Stomach (tissue), 8 donors: ENCODE measurements at regions not wholly inside any gene's neighbourhood (a gene's known extent, or its start where the extent isn't known, plus 50 kb on each side); places are given as distances from the start of the nearest gene placed in this dataset.
"Not testable (repeated sequence)": the region's sequence is repeated elsewhere in the genome, so short reads cannot be mapped to it uniquely, and the experiment has no call there.

Source experiments
- DNase-seq, 2 donors: peaks; one replicate each; pipeline versions ENCODE4 v3.0.0 to v3.0.0-alpha.2; 2013 to 2019
- H3K27ac ChIP-seq, 5 donors: fragments of 200-600 bp in 4 of 5; sonication (generic) in 4 of 5; one replicate each; pipeline ENCODE4 v1.5.1; 2013 to 2019; ENCODE audit warnings: mild to moderate bottlenecking in 1 of 5, moderate library complexity in 1 of 5
- H3K27me3 ChIP-seq, 3 donors: fragments of 200-600 bp; sonication (generic); one replicate each; pipeline ENCODE4 v1.5.1; 2017 to 2019; ENCODE audit warnings: mixed run types in 1 of 3
- H3K36me3 ChIP-seq, 4 donors: fragments of 200-600 bp; sonication (generic); 1 replicate in 3 of 4; 2 replicates in 1 of 4; pipeline ENCODE4 v1.5.1; 2016 to 2019
- H3K4me1 ChIP-seq, 4 donors: fragments of 200-600 bp; sonication (generic); one replicate each; pipeline ENCODE4 v1.5.1; 2016 to 2019
- H3K4me3 ChIP-seq, 4 donors: fragments of 200-600 bp; sonication (generic) in 3 of 4; one replicate each; pipeline ENCODE4 v1.5.1; 2016 to 2019; ENCODE audit warnings: mild to moderate bottlenecking in 1 of 4
- H3K9me3 ChIP-seq, 4 donors: fragments of 200-600 bp; sonication (generic); one replicate each; pipeline ENCODE4 v1.5.1; 2016 to 2019
- EP300 ChIP-seq: sonication (generic); formaldehyde crosslinking; IDR thresholded peaks from one replicate; pipeline ENCODE4 v1.6.1; 2017; ENCODE audit warnings: antibody characterized with exemption
- POLR2A ChIP-seq, 4 donors: fragments of 450-650 bp; IDR thresholded peaks; one replicate each; pipeline ENCODE4 v1.6.1; 2016; ENCODE audit warnings: antibody characterized with exemption in 4 of 4, control low read depth in 2 of 4, mild to moderate bottlenecking in 1 of 4, moderate library complexity in 1 of 4
- POLR2AphosphoS5 ChIP-seq, 3 donors: sonication (generic); formaldehyde crosslinking; IDR thresholded peaks; one replicate each; pipeline ENCODE4 v1.6.1; 2016; ENCODE audit warnings: antibody characterized with exemption in 3 of 3
- WGBS, 5 donors: extraction: QIAGEN DNeasy Blood & Tissue Kit in 3 of 5; methylation state at CpG; one replicate each; pipeline versions ENCODE4 v1.1.5 to v1.1.7; 2013 to 2018; 5-methylcytosine and 5-hydroxymethylcytosine counted together
- intact Hi-C: fragments of 100-400 bp; cut with DNase I; formaldehyde crosslinking; loops from one replicate; pipeline ENCODE4 v1.15.1; 2023; ENCODE audit warnings: low total_unique reads
- TF ChIP-seq, protein P1 (sequence below), 7 experiments: fragments of 450-650 bp in 4 of 7; fragments of 200-600 bp in 3 of 7; sonication (generic) in 3 of 7; IDR thresholded peaks; one replicate each; pipeline ENCODE4 v1.5.1; 2016 to 2019; ENCODE audit warnings: antibody characterized with exemption in 7 of 7, control low read depth in 2 of 7, mild to moderate bottlenecking in 1 of 7
- donor health status: healthy with polysubstance abuse.
- donor health status: Bipolar disorder and iron deficiency.
- donor health status: healthy.

DNA sequence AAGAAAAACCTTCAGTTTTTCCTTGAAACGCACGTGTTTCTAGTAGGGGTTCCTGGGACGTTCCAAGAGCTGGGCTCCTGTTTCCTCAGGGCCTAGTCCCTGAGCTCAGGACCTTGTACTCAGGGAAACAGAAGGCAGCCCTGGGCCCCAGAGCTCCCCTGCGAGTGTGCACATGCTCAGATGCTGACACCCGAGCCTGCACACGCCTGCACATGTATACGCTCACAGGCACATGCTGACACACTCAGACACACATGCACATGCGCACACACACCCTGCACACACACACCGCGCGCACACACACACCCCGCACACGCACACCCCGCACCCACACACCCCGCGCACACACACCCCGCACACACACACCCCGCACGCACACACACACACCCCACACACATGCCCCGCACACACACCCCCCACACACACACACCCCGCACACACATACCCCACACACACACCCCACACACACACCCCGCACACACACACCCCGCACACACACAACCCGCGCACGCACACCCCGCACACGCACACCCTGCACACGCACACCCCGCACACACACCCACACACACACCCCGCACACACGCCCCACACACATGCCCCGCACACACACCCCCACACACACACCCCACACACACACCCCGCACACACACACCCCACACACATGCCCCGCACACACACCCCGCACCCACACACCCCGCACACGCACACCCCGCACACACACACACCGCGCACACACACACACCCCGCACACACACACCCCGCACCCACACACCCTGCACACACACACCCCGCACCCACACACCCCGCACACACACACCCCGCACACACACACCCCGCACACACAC, 52.2 kb downstream of the CALML3 start:
- Histone ChIP-seq H3K4me1 (peaks cover 0 to 16% (median 5%) of the 10 kb centered on the region in 4 donors), H3K4me3 (no peak overlapping the region), H3K9me3 (peaks cover 0 to 6% (median 1%) of the 10 kb centered on the region in 4 donors), H3K27me3 (no peaks in the 10 kb centered on the region), H3K36me3 (no peaks in the 10 kb centered on the region), H3K27ac (no peak overlapping the region)
- DNase-seq: peak in 1 of 2 donors; percentile 56
- intact Hi-C loops: no loop called here
- TF ChIP-seq POLR2A (IDR thresholded peaks at IDR 0.05): no peak
- TF ChIP-seq, protein P1, sequence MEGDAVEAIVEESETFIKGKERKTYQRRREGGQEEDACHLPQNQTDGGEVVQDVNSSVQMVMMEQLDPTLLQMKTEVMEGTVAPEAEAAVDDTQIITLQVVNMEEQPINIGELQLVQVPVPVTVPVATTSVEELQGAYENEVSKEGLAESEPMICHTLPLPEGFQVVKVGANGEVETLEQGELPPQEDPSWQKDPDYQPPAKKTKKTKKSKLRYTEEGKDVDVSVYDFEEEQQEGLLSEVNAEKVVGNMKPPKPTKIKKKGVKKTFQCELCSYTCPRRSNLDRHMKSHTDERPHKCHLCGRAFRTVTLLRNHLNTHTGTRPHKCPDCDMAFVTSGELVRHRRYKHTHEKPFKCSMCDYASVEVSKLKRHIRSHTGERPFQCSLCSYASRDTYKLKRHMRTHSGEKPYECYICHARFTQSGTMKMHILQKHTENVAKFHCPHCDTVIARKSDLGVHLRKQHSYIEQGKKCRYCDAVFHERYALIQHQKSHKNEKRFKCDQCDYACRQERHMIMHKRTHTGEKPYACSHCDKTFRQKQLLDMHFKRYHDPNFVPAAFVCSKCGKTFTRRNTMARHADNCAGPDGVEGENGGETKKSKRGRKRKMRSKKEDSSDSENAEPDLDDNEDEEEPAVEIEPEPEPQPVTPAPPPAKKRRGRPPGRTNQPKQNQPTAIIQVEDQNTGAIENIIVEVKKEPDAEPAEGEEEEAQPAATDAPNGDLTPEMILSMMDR (IDR thresholded peaks at IDR 0.05): no peak
- TF ChIP-seq POLR2AphosphoS5 (IDR thresholded peaks at IDR 0.05): no peak
- TF ChIP-seq EP300: no peak
- 77 to 90% (median 88%) methylated on average over 22 to 47 of the region's 47 CpGs for WGBS, 5 donors

DNA sequence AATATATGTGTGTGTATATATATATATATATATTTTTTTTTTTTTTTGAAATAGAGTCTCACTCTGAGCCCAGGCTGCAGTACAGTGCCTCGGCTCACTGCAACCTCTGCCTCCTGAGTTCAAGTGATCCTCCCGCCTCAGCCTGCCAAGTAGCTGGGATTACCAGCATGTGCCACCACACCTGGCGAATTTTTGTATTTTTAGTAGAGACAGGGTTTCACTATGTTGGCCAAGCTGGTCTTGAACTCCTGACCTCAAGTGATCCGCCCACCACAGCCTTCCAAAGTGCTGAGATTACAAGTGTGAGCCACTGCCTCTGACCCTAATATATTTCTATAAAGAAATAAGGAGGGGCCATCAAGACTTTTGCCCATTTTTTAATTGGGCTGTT, 55.3 kb downstream of the CALML3 start:
- 74 to 93% (median 86%) methylated on average over 4 of the region's 4 CpGs for whole genome bisulfite sequencing, 5 donors
- H3K36me3 ChIP-seq, DNase-seq, H3K27me3 ChIP-seq, H3K9me3 ChIP-seq, intact Hi-C loops, H3K27ac ChIP-seq, H3K4me3 ChIP-seq: not testable (repeated sequence)
- H3K4me1 ChIP-seq: peaks cover 4 to 19% (median 15%) of the 10 kb centered on the region in 4 donors

DNA sequence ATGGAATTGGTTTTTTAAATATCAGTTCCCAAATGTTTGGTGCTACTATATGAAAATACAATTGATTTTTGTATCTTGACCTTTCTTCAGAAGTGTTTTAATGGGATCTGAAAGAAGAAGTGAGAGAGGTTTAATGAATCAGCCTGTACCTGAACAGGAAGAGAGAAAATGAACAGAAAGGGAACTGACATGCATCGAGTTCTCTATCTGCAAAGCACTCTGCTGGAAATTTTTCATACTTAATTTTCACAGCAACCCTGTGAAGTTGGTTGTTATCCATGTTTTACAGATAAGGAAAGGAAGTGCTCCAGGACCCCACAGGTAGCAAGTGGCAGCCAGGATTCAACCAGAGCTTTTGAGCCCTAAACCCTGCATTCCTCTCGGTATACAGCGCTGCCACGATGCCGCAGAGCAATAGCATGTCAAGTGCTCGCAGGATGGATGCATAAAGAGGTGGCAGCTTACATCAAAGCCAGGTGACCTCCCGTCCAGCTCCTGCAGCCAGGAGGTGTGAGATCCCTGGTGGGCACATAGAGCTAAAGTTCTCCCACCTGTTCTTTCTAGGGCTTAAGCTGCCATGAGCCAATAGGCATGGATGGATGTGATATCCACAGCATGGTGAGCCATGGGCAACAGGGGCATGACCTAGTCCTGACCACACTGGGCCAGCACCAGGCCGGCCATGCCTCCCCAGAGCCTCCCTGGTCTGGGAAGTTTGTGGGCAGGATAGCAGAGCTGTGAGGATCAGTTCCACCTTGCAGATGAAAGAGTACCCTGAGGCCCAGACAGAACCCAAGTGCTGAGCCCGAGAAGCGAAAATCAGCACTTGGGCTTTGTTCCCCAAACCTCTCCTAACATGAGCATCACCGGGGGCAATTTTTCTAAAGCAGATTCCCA, 57.2 kb downstream of the CALML3 start:
- no peak for TF ChIP-seq POLR2AphosphoS5 (IDR thresholded peaks at IDR 0.05)
- TF ChIP-seq, protein P1 (IDR thresholded peaks at IDR 0.05): no peak
- TF ChIP-seq EP300: no peak
- TF ChIP-seq POLR2A (IDR thresholded peaks at IDR 0.05): no peak
- no peaks in the 10 kb centered on the region for H3K36me3 ChIP-seq
- WGBS, 5 donors: 82 to 93% (median 90%) methylated on average over 6 to 11 of the region's 11 CpGs
- no peak overlapping the region for H3K4me3 ChIP-seq
- DNase-seq: no peak
- intact Hi-C loops: no loop called here
- no peak overlapping the region for H3K27ac ChIP-seq
- H3K9me3 ChIP-seq: peaks cover 0 to 7% (median 3%) of the 10 kb centered on the region in 4 donors
- H3K4me1 ChIP-seq: peaks cover 0 to 26% (median 12%) of the 10 kb centered on the region in 4 donors
- no peaks in the 10 kb centered on the region for H3K27me3 ChIP-seq

DNA sequence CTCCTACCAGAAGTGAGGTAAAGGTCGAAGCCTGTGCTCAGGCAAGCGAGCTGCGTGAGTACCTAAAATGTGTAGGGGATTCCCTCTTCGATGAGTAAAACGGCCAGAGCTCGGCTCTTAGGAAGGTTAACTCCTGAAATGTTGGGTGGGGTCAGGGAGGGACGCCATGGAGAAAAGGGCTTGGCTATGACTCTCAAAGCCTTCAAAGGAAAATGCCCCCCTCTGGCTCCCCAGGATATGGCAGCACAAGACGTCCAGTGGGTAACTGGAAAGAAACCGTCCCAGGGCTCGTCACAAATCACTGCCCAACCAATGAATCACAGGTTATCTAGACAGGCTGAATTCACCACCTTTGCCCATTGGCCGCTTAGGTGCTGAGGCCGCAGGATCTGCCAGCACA, 58.0 kb downstream of the CALML3 start:
- Histone ChIP-seq H3K36me3 (no peaks in the 10 kb centered on the region), H3K27me3 (no peaks in the 10 kb centered on the region), H3K9me3 (peaks cover 0 to 7% (median 3%) of the 10 kb centered on the region in 4 donors), H3K4me1 (peaks cover 0 to 34% (median 12%) of the 10 kb centered on the region in 4 donors), H3K27ac (no peak overlapping the region), H3K4me3 (no peak overlapping the region)
- WGBS, 5 donors: 74 to 82% (median 79%) methylated on average over 12 of the region's 12 CpGs
- no peak for DNase-seq
- intact Hi-C loops: no loop called here
- TF ChIP-seq POLR2A (IDR thresholded peaks at IDR 0.05) (no peak), POLR2AphosphoS5 (IDR thresholded peaks at IDR 0.05) (no peak), EP300 (no peak)
- TF ChIP-seq, protein P1 (IDR thresholded peaks at IDR 0.05): no peak
